ENCODE measurements at regions not wholly inside any gene's neighbourhood (a gene's known extent, or its start where the extent isn't known, plus 50 kb on each side); places are given as distances from the start of the nearest gene placed in this dataset.

- Histone ChIP-seq H3K4me3 (ENCODE audit: low read depth, low read length) (no peak overlapping the region), H3K27me3 (replicated peaks) (no peaks in the 10 kb centered on the region), H3K27ac (no peak overlapping the region), H3K36me3 (replicated peaks) (no peaks in the 10 kb centered on the region)
- TF ChIP-seq CTCF (IDR thresholded peaks at IDR 0.05; ENCODE audit: low read depth, low read length, missing control alignments): no peak
- in situ Hi-C loops (cut with HindIII; ENCODE audit: low pct_ligation_motif_present, low sequenced_read_pairs): no loop called here
- DNase-seq: no peak
Observed at GRCh38 chr1:175845338-175845737, 101.9 kb upstream of the TNR start.

- DNase-seq: no peak
- H3K4me3 ChIP-seq (ENCODE audit: low read depth, low read length): no peak overlapping the region
- no peaks in the 10 kb centered on the region for H3K27me3 ChIP-seq (replicated peaks)
- TF ChIP-seq CTCF (IDR thresholded peaks at IDR 0.05; ENCODE audit: low read depth, low read length, missing control alignments): no peak
- in situ Hi-C loops (cut with HindIII; ENCODE audit: low pct_ligation_motif_present, low sequenced_read_pairs): no loop called here
- no peaks in the 10 kb centered on the region for H3K36me3 ChIP-seq (replicated peaks)
- no peak overlapping the region for H3K27ac ChIP-seq
Observed at GRCh38 chr1:175844877-175845276, 101.5 kb upstream of the TNR start.

- in situ Hi-C loops (cut with HindIII; ENCODE audit: low pct_ligation_motif_present, low sequenced_read_pairs): no loop called here
- no peaks in the 10 kb centered on the region for H3K27me3 ChIP-seq (replicated peaks)
- no peak overlapping the region for H3K27ac ChIP-seq
- H3K36me3 ChIP-seq (replicated peaks): no peaks in the 10 kb centered on the region
- TF ChIP-seq CTCF (IDR thresholded peaks at IDR 0.05; ENCODE audit: low read depth, low read length, missing control alignments): no peak
- DNase-seq: no peak
- H3K4me3 ChIP-seq (ENCODE audit: low read depth, low read length): no peak overlapping the region
Observed at GRCh38 chr1:175842550-175842949, 99.2 kb upstream of the TNR start.

GRCh38 chr1:175841738-175842187, 98.4 kb upstream of the TNR start:
- in situ Hi-C loops (cut with HindIII; ENCODE audit: low pct_ligation_motif_present, low sequenced_read_pairs): no loop called here
- TF ChIP-seq CTCF (IDR thresholded peaks at IDR 0.05; ENCODE audit: low read depth, low read length, missing control alignments): no peak
- no peak overlapping the region for H3K27ac ChIP-seq

GRCh38 chr1:175840787-175841186, 97.4 kb upstream of the TNR start:
- H3K27ac ChIP-seq: no peak overlapping the region
- in situ Hi-C loops (cut with HindIII; ENCODE audit: low pct_ligation_motif_present, low sequenced_read_pairs): no loop called here
- no peak for DNase-seq
- no peaks in the 10 kb centered on the region for H3K27me3 ChIP-seq (replicated peaks)
- TF ChIP-seq CTCF (IDR thresholded peaks at IDR 0.05; ENCODE audit: low read depth, low read length, missing control alignments): no peak
- no peak overlapping the region for H3K4me3 ChIP-seq (ENCODE audit: low read depth, low read length)
- H3K36me3 ChIP-seq (replicated peaks): no peaks in the 10 kb centered on the region

More at GRCh38 chr1:175841738-175842187, 98.4 kb upstream of the TNR start:
- Histone ChIP-seq H3K27me3 (replicated peaks) (no peaks in the 10 kb centered on the region), H3K36me3 (replicated peaks) (no peaks in the 10 kb centered on the region), H3K4me3 (ENCODE audit: low read depth, low read length) (no peak overlapping the region)
- no peak for DNase-seq
